H1 (cell line): ENCODE measurements at regions not wholly inside any gene's neighbourhood (a gene's known extent, or its start where the extent isn't known, plus 50 kb on each side); places are given as distances from the start of the nearest gene placed in this dataset.

ENCODE experiments used
- FOSL1 ChIP-seq: IDR thresholded peaks from 2 replicates; pipeline ENCODE4 v1.6.1; 2011; ENCODE audit warnings: mild to moderate bottlenecking, low read depth, low read length, moderate library complexity; ENCODE audit not compliant: insufficient read depth
- POLR2AphosphoS5 ChIP-seq: IDR thresholded peaks from 2 replicates; pipeline ENCODE4 v1.6.1; 2011; ENCODE audit warnings: low read depth, low read length
- RNF2 ChIP-seq: fragments of 200-900, 300-1000 bp; sonication (generic); IDR thresholded peaks from 2 replicates; pipeline ENCODE4 v1.7.1; 2016; ENCODE audit warnings: borderline replicate concordance, low read depth, mild to moderate bottlenecking, antibody characterized with exemption, low read length; ENCODE audit not compliant: poor library complexity, severe bottlenecking; ENCODE audit errors: missing control alignments

DNA sequence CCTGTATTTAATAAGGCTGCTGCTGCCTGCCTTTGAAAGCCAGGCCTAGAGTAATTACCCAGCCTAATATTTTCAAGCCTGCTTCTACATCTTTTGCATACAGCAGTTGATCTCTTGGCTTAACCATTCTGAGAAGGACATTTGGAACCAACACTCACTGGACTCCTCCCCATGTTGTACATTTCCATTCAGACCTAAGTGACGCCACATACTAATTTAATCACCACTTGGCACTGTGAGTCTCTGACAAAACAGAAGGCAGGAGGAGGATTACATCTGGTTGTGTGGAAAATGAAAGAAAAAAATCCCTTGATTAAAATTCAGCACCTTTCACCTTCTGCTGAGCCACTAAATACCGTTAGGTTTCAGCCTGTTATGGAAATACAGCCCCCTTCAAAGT is 102.2 kb upstream of the ARRDC4 start (continued):
- TF ChIP-seq RNF2 (no peak), POLR2AphosphoS5 (no peak), FOSL1 (no peak)
